Ectodermal cell (in vitro differentiated cells): ENCODE measurements at regions not wholly inside any gene's neighbourhood (a gene's known extent, or its start where the extent isn't known, plus 50 kb on each side); places are given as distances from the start of the nearest gene placed in this dataset.

Experiments
- H3K27ac ChIP-seq: 2 replicates; pipeline ENCODE4 v1.7.0; 2013; ENCODE audit warnings: mild to moderate bottlenecking, low read depth, low read length; ENCODE audit not compliant: insufficient read depth, poor library complexity, severe bottlenecking
- H3K27me3 ChIP-seq: 2 replicates; pipeline ENCODE4 v1.7.0; 2013; ENCODE audit warnings: mild to moderate bottlenecking, low read length; ENCODE audit not compliant: insufficient read depth, control insufficient read depth, poor library complexity, severe bottlenecking
- H3K36me3 ChIP-seq: one replicate; pipeline ENCODE4 v1.7.0; 2013; ENCODE audit warnings: low read length; ENCODE audit not compliant: control insufficient read depth, insufficient read depth
- H3K4me1 ChIP-seq: one replicate; pipeline ENCODE4 v1.7.0; 2013; ENCODE audit warnings: low read length; ENCODE audit not compliant: control insufficient read depth, insufficient read depth
- H3K4me3 ChIP-seq: 2 replicates; pipeline ENCODE4 v1.7.0; 2013; ENCODE audit warnings: low read depth, low read length, control low read depth; ENCODE audit not compliant: insufficient read depth
- H3K9me3 ChIP-seq: 2 replicates; pipeline ENCODE4 v1.7.0; 2013; ENCODE audit warnings: mild to moderate bottlenecking, low read length, moderate library complexity; ENCODE audit not compliant: control insufficient read depth
- WGBS, 2 experiments: methylation state at CpG; one replicate each; pipeline ENCODE4 v1.1.7; 2013; ENCODE audit warnings: missing lambda C conversion rate in 2 of 2; 5-methylcytosine and 5-hydroxymethylcytosine counted together

DNA sequence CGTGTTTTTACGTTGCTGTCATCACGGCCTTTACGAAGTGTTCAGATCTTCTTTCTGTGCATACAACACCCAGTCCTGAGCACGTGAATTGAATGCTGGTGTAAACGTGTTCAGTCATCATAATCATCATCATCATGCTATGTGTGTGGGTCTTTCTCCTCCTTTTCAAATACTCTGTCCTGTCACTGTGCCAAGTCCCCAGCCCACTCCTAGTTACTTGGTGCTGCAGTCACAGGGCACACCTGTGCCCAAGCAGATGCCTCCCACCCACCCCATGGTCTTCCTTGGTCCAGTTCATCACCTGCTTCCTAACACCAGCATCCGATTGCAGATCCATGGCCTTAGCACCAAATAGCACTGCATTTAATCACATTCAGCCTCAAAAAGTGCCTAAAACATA is 78.6 kb upstream of the MGMT start:
- Histone ChIP-seq H3K4me3 (no peak overlapping the region), H3K27ac (no peak overlapping the region), H3K27me3 (no peaks in the 10 kb centered on the region), H3K9me3 (no peaks in the 10 kb centered on the region), H3K36me3 (no peaks in the 10 kb centered on the region), H3K4me1 (no peaks in the 10 kb centered on the region)
- 94 to 95% methylated on average over 7 of the region's 7 CpGs for WGBS, 2 experiments

DNA sequence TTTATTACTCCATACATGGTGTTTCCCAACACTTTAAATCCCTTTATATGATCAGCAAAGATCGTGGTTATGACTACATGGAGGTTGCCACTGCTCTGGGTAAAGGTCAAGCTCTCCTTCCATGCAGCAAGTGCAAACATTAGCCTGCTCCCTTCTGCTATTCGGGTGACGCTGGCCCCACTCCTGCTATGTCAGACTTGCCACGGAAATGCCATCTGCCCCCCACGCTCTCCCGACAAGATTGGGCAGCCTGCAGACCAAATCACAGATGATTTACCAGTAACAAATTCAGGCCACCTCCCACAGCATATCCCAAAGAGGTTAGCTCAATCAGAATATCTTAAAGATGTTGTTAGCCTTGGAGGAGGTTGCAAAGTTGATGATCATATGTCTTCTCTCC is 77.8 kb upstream of the MGMT start:
- no peaks in the 10 kb centered on the region for H3K27me3 ChIP-seq
- no peaks in the 10 kb centered on the region for H3K9me3 ChIP-seq
- no peaks in the 10 kb centered on the region for H3K36me3 ChIP-seq
- H3K4me3 ChIP-seq = no peak overlapping the region
- no peaks in the 10 kb centered on the region for H3K4me1 ChIP-seq
- H3K27ac ChIP-seq = no peak overlapping the region
- WGBS, 2 experiments = 90 to 91% methylated on average over 6 of the region's 6 CpGs

DNA sequence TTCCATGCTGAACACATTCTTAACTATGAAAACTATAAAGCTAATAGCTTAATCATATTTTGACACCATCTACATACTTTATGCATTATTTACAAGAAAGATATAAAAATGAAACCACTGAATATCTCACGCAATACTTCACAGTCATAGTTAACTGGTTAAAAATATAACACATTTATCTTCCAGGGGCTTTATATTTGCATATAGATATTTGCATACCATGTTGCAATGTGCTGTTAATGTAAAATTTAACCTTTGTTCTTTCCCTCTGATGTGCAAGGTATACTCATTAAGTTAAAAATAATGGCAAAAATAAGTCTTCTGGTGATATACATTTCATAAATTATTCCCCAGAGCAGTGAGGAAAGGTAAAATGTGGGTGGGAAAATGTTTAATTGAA is 76.9 kb upstream of the MGMT start:
- WGBS, 2 experiments = 100% methylated on average over 1 of the region's 1 CpG; no CpG with 5 or more reads in 1 of the 2 experiments
- H3K36me3 ChIP-seq = no peaks in the 10 kb centered on the region
- no peaks in the 10 kb centered on the region for H3K4me1 ChIP-seq
- H3K27me3 ChIP-seq = no peaks in the 10 kb centered on the region
- H3K27ac ChIP-seq = no peak overlapping the region
- H3K4me3 ChIP-seq = no peak overlapping the region
- no peaks in the 10 kb centered on the region for H3K9me3 ChIP-seq

DNA sequence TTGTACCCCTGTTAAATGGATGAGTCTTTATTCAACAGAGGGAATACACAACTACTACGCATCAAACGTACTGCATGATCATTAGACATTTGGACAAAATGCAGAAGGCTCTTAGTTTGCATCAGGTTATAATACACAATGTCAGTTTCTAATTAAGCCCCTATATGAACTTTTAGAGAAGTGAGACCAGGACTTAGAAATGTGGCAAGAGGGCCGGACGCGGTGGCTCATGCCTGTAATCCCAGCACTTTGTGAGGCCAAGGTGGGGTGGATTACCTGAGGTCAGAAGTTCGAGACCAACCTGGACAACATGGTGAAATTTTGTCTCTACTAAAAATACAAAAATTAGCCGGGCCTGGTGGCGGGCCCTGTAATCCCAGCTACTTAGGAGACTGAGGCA is 76.3 kb upstream of the MGMT start:
- Histone ChIP-seq H3K27ac (no peak overlapping the region), H3K36me3 (no peaks in the 10 kb centered on the region), H3K4me3 (no peak overlapping the region), H3K9me3 (no peaks in the 10 kb centered on the region), H3K4me1 (no peaks in the 10 kb centered on the region), H3K27me3 (no peaks in the 10 kb centered on the region)
- 93 to 95% methylated on average over 8 of the region's 8 CpGs for WGBS, 2 experiments

DNA sequence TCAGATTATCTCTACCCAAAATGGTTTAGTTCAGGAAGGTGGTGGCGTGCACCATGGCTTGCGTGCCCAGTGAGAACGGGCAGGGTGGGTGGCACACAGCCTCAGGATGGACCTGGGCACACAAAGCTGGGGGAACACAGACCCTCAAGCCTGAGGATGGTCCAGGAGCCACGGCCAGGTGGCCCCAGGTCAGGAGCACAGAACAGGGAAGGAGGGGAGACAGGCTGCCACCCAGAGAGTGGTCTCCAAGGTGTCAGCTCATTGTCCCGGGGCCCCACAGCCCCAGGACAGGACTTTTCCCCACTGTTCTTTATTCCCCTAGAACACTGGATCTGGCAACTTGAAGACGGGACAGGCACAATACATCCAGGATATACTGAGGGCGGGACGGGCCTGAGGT is 75.6 kb upstream of the MGMT start:
- WGBS, 2 experiments = 92 to 93% methylated on average over 8 of the region's 8 CpGs
- Histone ChIP-seq H3K27ac (no peak overlapping the region), H3K4me1 (no peaks in the 10 kb centered on the region), H3K4me3 (no peak overlapping the region), H3K27me3 (no peaks in the 10 kb centered on the region), H3K9me3 (no peaks in the 10 kb centered on the region), H3K36me3 (no peaks in the 10 kb centered on the region)

DNA sequence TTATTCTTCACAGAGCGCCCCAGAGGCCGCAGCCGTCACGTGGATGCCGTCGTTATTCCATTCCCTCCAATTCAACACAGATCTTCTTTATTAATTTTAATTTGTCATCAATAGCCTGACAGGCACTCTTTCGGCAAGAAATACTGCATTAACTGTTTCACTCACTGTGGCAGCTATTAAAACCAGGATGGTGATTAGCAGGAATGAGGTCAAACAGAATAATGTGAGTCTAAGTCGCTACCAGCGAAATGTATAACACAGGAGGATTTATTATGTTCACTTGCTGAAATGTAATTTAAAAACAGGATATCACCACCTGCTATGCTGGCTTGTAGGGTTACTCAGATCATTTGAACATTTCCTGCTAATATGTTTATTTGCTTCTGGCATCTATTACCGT is 74.2 kb upstream of the MGMT start:
- Histone ChIP-seq H3K9me3 (no peaks in the 10 kb centered on the region), H3K27ac (no peak overlapping the region), H3K27me3 (no peaks in the 10 kb centered on the region), H3K36me3 (no peaks in the 10 kb centered on the region), H3K4me1 (no peaks in the 10 kb centered on the region), H3K4me3 (no peak overlapping the region)
- WGBS, 2 experiments = 93 to 96% methylated on average over 10 of the region's 10 CpGs

DNA sequence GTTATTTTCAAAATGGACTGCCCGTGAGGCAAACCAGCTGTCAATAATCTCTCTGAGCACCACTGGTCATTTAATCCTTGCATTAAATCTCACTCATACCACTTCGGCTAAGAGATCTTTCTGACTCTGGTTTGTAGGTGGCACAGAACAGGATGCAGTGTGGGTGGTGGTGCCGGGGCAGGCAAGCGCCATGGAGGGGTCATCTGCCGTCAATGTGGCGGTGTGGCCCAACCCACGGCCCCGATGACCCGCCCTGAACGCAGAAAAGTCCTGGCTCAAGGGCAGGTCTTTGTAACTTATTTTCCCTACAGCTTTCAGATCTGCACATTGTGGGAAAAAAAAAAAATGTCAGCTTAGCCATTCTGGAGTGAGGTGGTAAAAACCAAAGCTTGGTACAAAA is 73.2 kb upstream of the MGMT start:
- Histone ChIP-seq H3K36me3 (no peaks in the 10 kb centered on the region), H3K4me1 (no peaks in the 10 kb centered on the region), H3K9me3 (no peaks in the 10 kb centered on the region), H3K27me3 (no peaks in the 10 kb centered on the region), H3K4me3 (no peak overlapping the region), H3K27ac (no peak overlapping the region)
- 94 to 95% methylated on average over 10 of the region's 10 CpGs for WGBS, 2 experiments

DNA sequence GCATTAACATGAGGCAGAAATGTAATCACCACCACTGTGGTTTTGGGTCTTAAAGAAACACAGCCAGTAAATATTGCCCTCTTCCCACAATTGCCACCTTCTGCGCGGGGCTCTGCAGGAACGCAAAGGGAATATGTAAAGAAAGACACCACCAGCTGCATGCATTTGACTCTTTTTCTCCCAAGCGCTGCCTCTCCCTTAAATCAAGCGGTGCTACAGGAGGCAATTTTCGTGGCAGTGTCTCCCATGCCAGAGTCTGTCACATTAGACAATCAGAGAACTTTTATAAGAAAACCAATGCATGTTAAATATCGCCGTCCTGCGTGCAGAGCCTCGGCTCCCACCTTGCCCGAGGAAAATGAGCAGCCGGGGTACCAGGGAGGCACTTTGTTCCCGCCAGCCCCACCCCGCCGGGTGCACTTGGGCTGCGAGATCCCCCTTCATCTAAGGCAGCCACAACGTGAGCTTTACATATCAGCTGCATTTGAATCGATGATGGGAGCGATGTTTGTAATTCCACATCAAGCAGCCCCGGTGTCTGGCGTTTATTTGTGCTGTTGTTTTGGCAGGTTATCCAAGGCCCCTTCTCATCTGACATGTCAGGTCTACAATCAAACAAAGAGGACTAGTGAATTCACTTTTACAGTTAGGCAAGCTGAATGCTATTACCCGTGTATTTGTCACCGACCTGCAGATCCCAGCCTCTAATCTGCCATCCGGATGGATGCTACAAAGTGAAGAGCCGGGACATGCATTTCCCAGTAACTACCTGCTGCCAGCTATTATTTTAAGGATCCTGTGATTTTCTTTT is 72.3 kb upstream of the MGMT start:
- 86% methylated on average over 25 of the region's 25 CpGs for WGBS, 2 experiments
- Histone ChIP-seq H3K4me1 (no peaks in the 10 kb centered on the region), H3K27ac (no peak overlapping the region), H3K4me3 (no peak overlapping the region), H3K9me3 (no peaks in the 10 kb centered on the region), H3K27me3 (no peaks in the 10 kb centered on the region), H3K36me3 (no peaks in the 10 kb centered on the region)

DNA sequence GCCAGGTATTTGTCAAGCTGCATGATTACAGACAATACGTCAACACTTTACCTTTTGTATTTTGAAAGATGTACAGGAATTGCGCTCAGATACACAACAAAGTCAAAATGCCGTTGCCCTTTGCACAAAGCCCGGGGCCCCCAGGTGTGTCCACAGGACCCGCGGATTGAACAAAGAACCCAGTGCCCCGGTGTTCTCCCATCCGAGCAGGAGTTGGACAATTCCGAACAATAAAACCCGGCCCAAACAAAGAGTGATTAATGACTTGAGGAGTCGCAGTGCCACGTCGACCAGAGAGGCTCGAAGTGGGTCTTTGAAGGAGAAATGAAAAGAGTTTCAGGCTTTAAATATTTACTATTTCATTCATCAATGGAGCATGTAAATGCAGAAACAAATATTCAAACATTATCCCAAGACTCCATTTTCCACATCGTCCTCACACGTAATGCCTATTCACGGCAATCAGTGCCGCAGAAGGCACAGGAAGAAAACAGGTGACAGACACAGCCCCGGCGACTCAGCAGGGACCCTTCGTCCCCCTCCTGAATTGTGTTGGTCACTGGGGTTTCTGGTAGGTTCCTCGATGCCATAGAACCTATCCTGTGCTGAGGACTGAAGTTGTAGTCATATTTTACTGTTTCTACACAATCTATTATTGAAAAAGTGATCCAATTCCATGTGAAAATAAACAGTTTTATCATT is 70.9 kb upstream of the MGMT start:
- Histone ChIP-seq H3K4me3 (no peak overlapping the region), H3K36me3 (no peaks in the 10 kb centered on the region), H3K27ac (no peak overlapping the region), H3K9me3 (no peaks in the 10 kb centered on the region), H3K27me3 (no peaks in the 10 kb centered on the region), H3K4me1 (no peaks in the 10 kb centered on the region)
- 87 to 88% methylated on average over 22 of the region's 22 CpGs for WGBS, 2 experiments

DNA sequence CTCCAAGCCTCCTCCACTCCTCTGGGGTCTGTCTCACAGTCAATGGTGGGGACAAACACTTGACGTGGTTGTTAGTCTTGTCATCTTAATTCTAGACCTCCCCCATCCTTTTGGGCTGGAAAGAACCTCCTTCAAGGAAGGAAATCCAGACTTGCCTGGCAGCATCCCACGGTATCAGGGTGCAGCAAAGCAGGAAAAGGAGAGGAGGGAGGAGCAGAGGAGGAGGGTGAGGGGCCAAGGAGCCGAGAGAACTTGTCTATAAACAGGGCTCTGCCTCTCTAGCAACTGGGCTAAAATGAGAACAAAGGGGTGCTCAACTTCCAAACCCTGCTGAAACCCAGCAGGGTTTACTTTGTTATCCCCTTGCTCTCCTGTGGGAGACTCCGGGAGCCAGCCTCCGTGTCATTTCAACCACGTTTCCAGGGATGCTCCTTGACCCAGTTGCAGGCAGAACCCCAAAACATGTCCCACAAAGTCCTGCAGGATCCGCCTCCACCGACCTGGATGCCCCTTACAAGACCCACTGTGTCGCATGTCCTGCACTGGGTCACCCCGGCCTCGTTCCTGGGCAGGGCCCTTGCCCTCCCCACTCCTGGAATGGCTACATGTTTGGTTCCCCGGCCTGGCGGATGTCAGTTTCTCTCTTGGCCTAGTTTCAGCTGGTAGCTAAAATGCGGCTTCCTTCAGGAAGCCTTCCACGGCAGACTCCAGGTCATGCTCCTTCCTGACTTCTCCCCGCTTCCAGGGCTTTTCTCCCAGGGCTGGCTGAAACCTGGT is 69.7 kb upstream of the MGMT start:
- no peaks in the 10 kb centered on the region for H3K27me3 ChIP-seq
- no peaks in the 10 kb centered on the region for H3K9me3 ChIP-seq
- H3K36me3 ChIP-seq = no peaks in the 10 kb centered on the region
- H3K4me1 ChIP-seq = no peaks in the 10 kb centered on the region
- no peak overlapping the region for H3K4me3 ChIP-seq
- 81 to 84% methylated on average over 16 of the region's 16 CpGs for WGBS, 2 experiments
- no peak overlapping the region for H3K27ac ChIP-seq
